ENCODE measurements at regions not wholly inside any gene's neighbourhood (a gene's known extent, or its start where the extent isn't known, plus 50 kb on each side); places are given as distances from the start of the nearest gene placed in this dataset.
"Not testable (repeated sequence)": the region's sequence is repeated elsewhere in the genome, so short reads cannot be mapped to it uniquely, and the experiment has no call there.

DNA sequence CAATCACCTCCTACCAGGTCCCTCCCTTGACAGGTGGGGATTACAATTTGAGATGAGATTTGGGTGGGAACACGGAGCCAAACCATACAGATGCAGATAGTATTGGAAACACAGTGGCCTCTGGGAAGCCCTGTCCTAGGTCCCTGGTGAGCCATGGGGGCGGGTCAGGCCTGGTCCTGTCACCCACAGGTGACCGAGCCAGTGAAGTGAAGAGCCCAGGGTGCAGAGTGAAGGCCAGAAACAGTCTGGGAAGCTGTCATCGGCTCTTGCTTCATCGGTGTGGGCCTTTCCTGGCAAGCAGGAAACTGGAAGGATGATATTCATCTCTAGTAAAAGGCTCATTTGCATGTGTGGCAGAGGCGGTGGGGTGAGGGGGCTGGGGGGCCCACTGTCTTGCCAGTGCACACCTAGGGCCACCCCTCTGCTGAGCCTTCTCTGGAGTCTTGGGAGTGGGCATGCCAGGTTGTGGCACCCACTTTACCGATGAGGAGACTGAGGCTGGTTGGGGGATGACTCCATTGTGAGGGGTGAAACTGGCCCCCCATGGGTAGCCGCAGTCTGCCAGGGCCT, 290.6 kb downstream of the NDUFA10 start:
- WGBS, 2 donors, result 91 to 92% methylated on average over 7 to 8 of the region's 8 CpGs
- Histone ChIP-seq H3K4me1 (no peaks in the 10 kb centered on the region), H3K27ac (no peak overlapping the region), H3K27me3 (no peaks in the 10 kb centered on the region), H3K4me3 (no peak overlapping the region), H3K9me3 (no peaks in the 10 kb centered on the region), H3K36me3 (ENCODE audit: low read depth, missing control alignments) (no peaks in the 10 kb centered on the region)
- no peak for TF ChIP-seq POLR2A (IDR thresholded peaks at IDR 0.05)
- TF ChIP-seq, protein P1, sequence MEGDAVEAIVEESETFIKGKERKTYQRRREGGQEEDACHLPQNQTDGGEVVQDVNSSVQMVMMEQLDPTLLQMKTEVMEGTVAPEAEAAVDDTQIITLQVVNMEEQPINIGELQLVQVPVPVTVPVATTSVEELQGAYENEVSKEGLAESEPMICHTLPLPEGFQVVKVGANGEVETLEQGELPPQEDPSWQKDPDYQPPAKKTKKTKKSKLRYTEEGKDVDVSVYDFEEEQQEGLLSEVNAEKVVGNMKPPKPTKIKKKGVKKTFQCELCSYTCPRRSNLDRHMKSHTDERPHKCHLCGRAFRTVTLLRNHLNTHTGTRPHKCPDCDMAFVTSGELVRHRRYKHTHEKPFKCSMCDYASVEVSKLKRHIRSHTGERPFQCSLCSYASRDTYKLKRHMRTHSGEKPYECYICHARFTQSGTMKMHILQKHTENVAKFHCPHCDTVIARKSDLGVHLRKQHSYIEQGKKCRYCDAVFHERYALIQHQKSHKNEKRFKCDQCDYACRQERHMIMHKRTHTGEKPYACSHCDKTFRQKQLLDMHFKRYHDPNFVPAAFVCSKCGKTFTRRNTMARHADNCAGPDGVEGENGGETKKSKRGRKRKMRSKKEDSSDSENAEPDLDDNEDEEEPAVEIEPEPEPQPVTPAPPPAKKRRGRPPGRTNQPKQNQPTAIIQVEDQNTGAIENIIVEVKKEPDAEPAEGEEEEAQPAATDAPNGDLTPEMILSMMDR (IDR thresholded peaks at IDR 0.05), result no peak
- no peak for DNase-seq
- intact Hi-C loops (cut with DNase I; ENCODE audit: low total_unique reads), result no loop called here

DNA sequence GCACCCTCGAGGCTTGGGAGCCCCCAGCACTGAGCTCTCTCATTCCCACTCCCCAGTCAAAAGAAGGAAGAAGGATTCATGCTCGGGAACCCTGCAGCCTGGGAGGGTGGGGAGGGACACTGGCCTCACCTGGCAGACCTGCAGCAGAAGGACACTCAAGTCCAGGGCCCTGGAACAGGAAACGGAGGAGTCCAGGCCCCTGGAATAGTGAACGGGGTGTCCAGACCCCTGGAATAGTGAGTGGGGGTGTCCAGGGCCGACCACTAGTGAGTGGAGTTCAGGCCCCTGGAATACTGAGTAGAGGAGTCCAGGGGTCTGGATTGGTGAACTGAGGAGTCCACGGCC, 292.5 kb downstream of the NDUFA10 start:
- no peak for DNase-seq
- TF ChIP-seq, protein P1 (IDR thresholded peaks at IDR 0.05), result no peak
- Histone ChIP-seq H3K4me3 (no peak overlapping the region), H3K36me3 (ENCODE audit: low read depth, missing control alignments) (no peaks in the 10 kb centered on the region), H3K4me1 (peaks cover 7% of the 10 kb centered on the region), H3K27ac (no peak overlapping the region), H3K27me3 (no peaks in the 10 kb centered on the region), H3K9me3 (no peaks in the 10 kb centered on the region)
- WGBS, 2 donors, result 81 to 88% methylated on average over 5 to 6 of the region's 6 CpGs
- intact Hi-C loops (cut with DNase I; ENCODE audit: low total_unique reads), result no loop called here

DNA sequence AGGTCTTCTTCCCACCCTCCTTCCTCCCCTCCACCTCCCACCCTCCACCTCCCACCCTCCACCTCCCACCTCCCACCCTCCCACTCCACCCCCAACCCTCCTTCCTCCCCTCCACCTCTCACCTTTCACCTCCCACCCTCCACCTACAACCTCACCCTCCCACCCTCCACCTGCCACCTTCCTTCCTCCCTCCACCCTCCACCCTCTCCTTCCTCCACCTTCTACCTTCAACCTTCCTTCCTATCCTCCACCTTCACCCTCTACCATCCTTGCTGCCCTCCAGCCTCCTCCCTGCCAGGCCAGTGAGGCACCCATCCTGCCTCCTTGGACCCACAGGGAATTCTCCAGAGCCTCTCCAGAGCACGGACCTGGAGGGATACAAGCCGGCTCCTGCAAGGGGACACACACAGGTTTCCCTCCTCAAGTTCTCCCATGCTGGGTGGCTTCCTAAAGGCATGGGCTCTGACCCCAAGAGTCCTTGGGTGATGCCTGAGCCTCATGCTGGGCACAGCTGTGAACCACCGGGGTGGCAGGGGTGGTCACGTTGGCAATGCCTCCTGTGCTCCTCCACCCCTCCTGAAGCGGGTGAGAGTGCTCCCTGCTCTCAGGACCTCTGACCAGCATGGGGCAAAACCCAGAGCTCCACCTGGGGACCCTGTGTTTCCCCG, 293.0 kb downstream of the NDUFA10 start:
- Histone ChIP-seq H3K4me3 (no peak overlapping the region), H3K27ac (no peak overlapping the region), H3K9me3 (no peaks in the 10 kb centered on the region), H3K4me1 (peaks cover 7% of the 10 kb centered on the region), H3K36me3 (ENCODE audit: low read depth, missing control alignments) (no peaks in the 10 kb centered on the region), H3K27me3 (no peaks in the 10 kb centered on the region)
- intact Hi-C loops (cut with DNase I; ENCODE audit: low total_unique reads), result no loop called here
- TF ChIP-seq POLR2A (IDR thresholded peaks at IDR 0.05), result no peak
- TF ChIP-seq, protein P1 (IDR thresholded peaks at IDR 0.05), result no peak
- no peak for DNase-seq
- WGBS, 2 donors, result 83 to 90% methylated on average over 1 to 6 of the region's 6 CpGs

DNA sequence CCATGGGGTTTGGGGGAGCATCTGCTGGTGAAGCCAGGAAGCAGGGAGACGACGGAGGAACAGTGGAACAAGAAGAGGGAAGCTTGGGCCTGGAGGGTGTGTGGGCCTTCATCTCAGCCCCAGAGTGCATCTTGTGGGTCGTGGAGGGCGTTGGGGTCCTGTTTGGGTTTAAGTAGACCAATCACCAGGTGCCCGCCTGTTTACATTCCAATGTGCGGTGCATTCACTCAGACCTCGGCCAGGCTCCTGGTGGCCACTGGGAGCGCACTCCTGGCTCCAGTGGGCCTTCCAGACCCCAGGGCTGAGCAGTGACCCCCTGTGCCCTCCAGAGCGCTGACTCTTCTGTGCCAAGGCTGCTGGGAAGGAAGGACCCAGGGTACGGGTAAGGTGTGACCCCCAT, 293.7 kb downstream of the NDUFA10 start:
- intact Hi-C loops (cut with DNase I; ENCODE audit: low total_unique reads), result no loop called here
- no peak for TF ChIP-seq POLR2A (IDR thresholded peaks at IDR 0.05)
- TF ChIP-seq, protein P1 (IDR thresholded peaks at IDR 0.05), result no peak
- H3K9me3 ChIP-seq, result no peaks in the 10 kb centered on the region
- no peaks in the 10 kb centered on the region for H3K27me3 ChIP-seq
- H3K4me1 ChIP-seq, result peaks cover 7% of the 10 kb centered on the region
- WGBS, 2 donors, result 86 to 89% methylated on average over 7 to 10 of the region's 10 CpGs
- no peak overlapping the region for H3K27ac ChIP-seq
- DNase-seq, result no peak
- no peaks in the 10 kb centered on the region for H3K36me3 ChIP-seq (ENCODE audit: low read depth, missing control alignments)
- H3K4me3 ChIP-seq, result no peak overlapping the region

GRCh38 chr2:239730897-239731296, 294.2 kb downstream of the NDUFA10 start:
- Histone ChIP-seq H3K27ac (no peak overlapping the region), H3K36me3 (ENCODE audit: low read depth, missing control alignments) (no peaks in the 10 kb centered on the region), H3K27me3 (no peaks in the 10 kb centered on the region), H3K4me1 (peaks cover 7% of the 10 kb centered on the region), H3K4me3 (no peak overlapping the region), H3K9me3 (no peaks in the 10 kb centered on the region)
- no peak for TF ChIP-seq POLR2A (IDR thresholded peaks at IDR 0.05)
- TF ChIP-seq, protein P1 (IDR thresholded peaks at IDR 0.05), result no peak
- DNase-seq, result no peak
- intact Hi-C loops (cut with DNase I; ENCODE audit: low total_unique reads), result no loop called here
- 81% methylated on average over 8 of the region's 8 CpGs for whole genome bisulfite sequencing, 2 donors

DNA sequence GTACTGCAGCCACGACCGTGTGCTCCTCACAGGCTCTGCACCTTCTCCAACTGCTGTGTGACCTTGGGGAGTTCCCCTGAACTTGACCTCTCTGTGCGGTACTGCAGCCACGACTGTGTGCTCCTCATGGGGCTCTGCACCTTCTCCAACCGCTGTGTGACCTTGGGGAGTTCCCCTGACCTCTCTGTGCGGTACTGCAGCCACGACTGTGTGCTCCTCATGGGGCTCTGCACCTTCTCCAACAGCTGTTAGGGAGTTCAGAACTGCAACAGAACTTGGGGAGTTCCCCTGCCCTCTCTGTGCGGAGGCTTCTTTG, 294.6 kb downstream of the NDUFA10 start:
- 55 to 63% methylated on average over 8 of the region's 8 CpGs for WGBS, 2 donors
- intact Hi-C loops (cut with DNase I; ENCODE audit: low total_unique reads); H3K4me3 ChIP-seq; DNase-seq; H3K36me3 ChIP-seq (ENCODE audit: low read depth, missing control alignments); H3K4me1 ChIP-seq; H3K27me3 ChIP-seq; H3K9me3 ChIP-seq; H3K27ac ChIP-seq: not testable (repeated sequence)

Measured in testis (tissue), 2 donors.